HepG2 (cell line): ENCODE measurements at regions not wholly inside any gene's neighbourhood (a gene's known extent, or its start where the extent isn't known, plus 50 kb on each side); places are given as distances from the start of the nearest gene placed in this dataset.
A peak's percentile ranks its signal among the peaks of the same experiment; 100 is the strongest.

Experiments used
- ARID3A ChIP-seq: IDR thresholded peaks from 2 replicates; pipeline ENCODE4 v1.6.1; 2012; ENCODE audit warnings: low read depth, low read length, improper control_type of control experiment
- ARID5B ChIP-seq: IDR thresholded peaks from 2 replicates; pipeline ENCODE4 v1.4.0; 2020; ENCODE audit warnings: mild to moderate bottlenecking, missing genetic modification reagents
- CREB1 ChIP-seq, 2 experiments: fragments of 450-650 bp in 1 of 2; IDR thresholded peaks; 2 replicates each; pipeline ENCODE4 v1.6.1; 2016 to 2017; ENCODE audit warnings: control low read depth in 1 of 2, mild to moderate bottlenecking in 1 of 2, missing compliant biosample characterization in 1 of 2, missing genetic modification characterization in 1 of 2
- FOXA3 ChIP-seq: IDR thresholded peaks from 2 replicates; pipeline ENCODE4 v1.6.1; 2016; ENCODE audit warnings: missing genetic modification reagents, missing compliant biosample characterization
- GATAD2A ChIP-seq: IDR thresholded peaks from 2 replicates; pipeline ENCODE4 v1.6.1; 2016
- HMG20B ChIP-seq: conservative IDR thresholded peaks from 2 replicates; pipeline ENCODE4 v1.6.1; 2016; ENCODE audit warnings: missing genetic modification reagents, missing compliant biosample characterization
- HNF4A ChIP-seq: sonication (generic); formaldehyde crosslinking; IDR thresholded peaks from 2 replicates; pipeline ENCODE4 v1.4.0; 2020; ENCODE audit warnings: missing genetic modification reagents
- KDM5A ChIP-seq: fragments of 200-600 bp; sonication (generic); IDR thresholded peaks from 2 replicates; pipeline ENCODE4 v1.7.0; 2018; ENCODE audit warnings: antibody characterized with exemption, mild to moderate bottlenecking, low read length, borderline replicate concordance
- MEF2D ChIP-seq: sonication (generic); formaldehyde crosslinking; IDR thresholded peaks from 2 replicates; pipeline ENCODE4 v1.5.1; 2020; ENCODE audit warnings: mild to moderate bottlenecking, missing genetic modification reagents
- NR2F2 ChIP-seq: IDR thresholded peaks from 2 replicates; pipeline ENCODE4 v1.6.1; 2012; ENCODE audit warnings: low read depth, inconsistent platforms, borderline replicate concordance
- RERE ChIP-seq: IDR thresholded peaks from 2 replicates; pipeline ENCODE4 v1.6.1; 2016; ENCODE audit warnings: low read depth, missing genetic modification reagents, missing compliant biosample characterization
- SMAD3 ChIP-seq: sonication (generic); formaldehyde crosslinking; IDR thresholded peaks from 2 replicates; pipeline ENCODE4 v1.4.0; 2020; ENCODE audit warnings: missing genetic modification reagents
- TCF12 ChIP-seq, 2 experiments: fragments of 450-650 bp in 1 of 2; sonication (generic) in 1 of 2; formaldehyde crosslinking in 1 of 2; IDR thresholded peaks; 2 replicates each; pipeline versions ENCODE4 v1.6.1 to v1.8.0; 2017 to 2022; ENCODE audit warnings: antibody characterized with exemption in 1 of 2, mild to moderate bottlenecking in 1 of 2, missing genetic modification reagents in 1 of 2, moderate library complexity in 1 of 2
- ZNF18 ChIP-seq: sonication (generic); formaldehyde crosslinking; IDR thresholded peaks from 2 replicates; pipeline ENCODE4 v1.8.0; 2022; ENCODE audit warnings: mild to moderate bottlenecking, missing genetic modification reagents; ENCODE audit not compliant: insufficient replicate concordance
- ZNF205 ChIP-seq: IDR thresholded peaks from 2 replicates; pipeline ENCODE4 v1.6.1; 2018; ENCODE audit warnings: missing biosample characterization, missing genetic modification reagents
- ZNF446 ChIP-seq: sonication (generic); formaldehyde crosslinking; IDR thresholded peaks from 2 replicates; pipeline ENCODE4 v1.5.0; 2020; ENCODE audit warnings: mild to moderate bottlenecking, missing genetic modification reagents
- ZNF572 ChIP-seq: sonication (generic); formaldehyde crosslinking; IDR thresholded peaks from 2 replicates; pipeline ENCODE4 v1.5.1; 2020; ENCODE audit warnings: mild to moderate bottlenecking, missing genetic modification reagents
- ZNF816 ChIP-seq: sonication (generic); formaldehyde crosslinking; IDR thresholded peaks from 2 replicates; pipeline ENCODE4 v1.8.0; 2022; ENCODE audit warnings: missing genetic modification reagents, mild to moderate bottlenecking, borderline replicate concordance

GRCh38 chr1:59074598-59074997 lies 222.3 kb upstream of the FGGY start (continued):
- TF ChIP-seq ZNF18 (CRISPR knock-in tag), result no peak
- TF ChIP-seq FOXA3, result peak; percentile 61
- TF ChIP-seq ARID5B (CRISPR knock-in tag), result 0 out of 2 replicates have a peak, but pooled peaks have one; percentile 48
- no peak for TF ChIP-seq ZNF446 (CRISPR knock-in tag)
- no peak for TF ChIP-seq HMG20B (CRISPR knock-in tag)
- TF ChIP-seq ARID3A, result peak; percentile 20; the same call in 1 of the 2 replicates
- no peak for TF ChIP-seq TCF12 (IDR thresholded peaks at IDR 0.05)
- no peak for TF ChIP-seq TCF12 (CRISPR knock-in tag; IDR thresholded peaks at IDR 0.05)
- no peak for TF ChIP-seq CREB1 (IDR thresholded peaks at IDR 0.05)
- peak; percentile 30; the same call in 1 of the 2 replicates for TF ChIP-seq CREB1 (CRISPR knock-in tag; IDR thresholded peaks at IDR 0.05)
- peak; percentile 43; the same call in 1 of the 2 replicates for TF ChIP-seq GATAD2A (CRISPR knock-in tag)
- TF ChIP-seq ZNF572 (CRISPR knock-in tag), result no peak
- no peak for TF ChIP-seq ZNF205 (CRISPR knock-in tag)
- TF ChIP-seq SMAD3 (CRISPR knock-in tag), result no peak
- no peak for TF ChIP-seq KDM5A
- TF ChIP-seq HNF4A, result peak; percentile 60
- TF ChIP-seq NR2F2, result no peak
- no peak for TF ChIP-seq RERE (CRISPR knock-in tag)
- TF ChIP-seq ZNF816 (CRISPR knock-in tag), result no peak
- TF ChIP-seq MEF2D (CRISPR knock-in tag), result no peak
